Keratinocyte (primary cell): ENCODE measurements at regions not wholly inside any gene's neighbourhood (a gene's known extent, or its start where the extent isn't known, plus 50 kb on each side); places are given as distances from the start of the nearest gene placed in this dataset.

ENCODE experiments used
- CTCF ChIP-seq, 3 experiments: IDR thresholded peaks in 1 of 3; conservative IDR thresholded peaks in 1 of 3; optimal IDR thresholded peaks in 1 of 3; 2 replicates in 2 of 3; 3 replicates in 1 of 3; pipeline versions ENCODE3 to v1.5.1; 2011; ENCODE audit warnings: low read length in 3 of 3, mild to moderate bottlenecking in 3 of 3, moderate library complexity in 2 of 3, control low read depth in 1 of 3, inconsistent platforms in 1 of 3; ENCODE audit not compliant: insufficient read depth in 2 of 3; ENCODE audit errors: extremely low read depth in 1 of 3
- EZH2 ChIP-seq: IDR thresholded peaks from one replicate; pipeline ENCODE4 v1.6.1; 2012; ENCODE audit warnings: inconsistent platforms, mild to moderate bottlenecking, low read length, moderate library complexity

- TF ChIP-seq CTCF (optimal IDR thresholded peaks at IDR 0.05 in 1 of 3, IDR thresholded peaks at IDR 0.05 in 1 of 3, conservative IDR thresholded peaks at IDR 0.05 in 1 of 3; ENCODE audit: extremely low read depth in 1 of 3, insufficient read depth in 2 of 3, low read length in 3 of 3) (no peak), EZH2 (no peak)
Observed at GRCh38 chr2:215881582-215881981, 131.8 kb downstream of the MREG start.
